Right lobe of liver (tissue), 6 donors: ENCODE measurements at regions not wholly inside any gene's neighbourhood (a gene's known extent, or its start where the extent isn't known, plus 50 kb on each side); places are given as distances from the start of the nearest gene placed in this dataset.

Source experiments
- ATAC-seq, 4 donors: fragments of 200-7000 bp; cut with Tn5 transposase; one replicate each; pipeline ENCODE4 v1.9.1; 2020; ENCODE audit warnings: mild to moderate bottlenecking in 4 of 4, moderate library complexity in 4 of 4
- DNase-seq, 3 donors: peaks; one replicate each; pipeline ENCODE4 v3.0.0-alpha.2; 2020
- H3K27ac ChIP-seq, 3 donors: fragments of 200-600 bp; one replicate each; pipeline ENCODE4 v1.8.0; 2022
- H3K27me3 ChIP-seq, 2 donors: fragments of 200-600 bp; one replicate each; pipeline ENCODE4 v1.8.0; 2022
- H3K36me3 ChIP-seq, 4 donors: fragments of 200-600 bp; sonication (generic) in 1 of 4; one replicate each; pipeline versions ENCODE4 v1.5.1 to v1.8.0; 2017 to 2022; ENCODE audit warnings: control low read depth in 1 of 4
- H3K4me1 ChIP-seq, 4 donors: fragments of 200-600 bp; sonication (generic) in 1 of 4; one replicate each; pipeline versions ENCODE4 v1.5.1 to v1.8.0; 2017 to 2022; ENCODE audit warnings: control low read depth in 1 of 4
- H3K4me3 ChIP-seq, 3 donors: fragments of 200-600 bp; one replicate each; pipeline ENCODE4 v1.8.0; 2022
- H3K9me3 ChIP-seq, 4 donors: fragments of 200-600 bp; sonication (generic) in 1 of 4; one replicate each; pipeline versions ENCODE4 v1.5.1 to v1.8.0; 2017 to 2022; ENCODE audit warnings: control low read depth in 1 of 4
- CTCF ChIP-seq, 4 donors: fragments of 200-600 bp in 3 of 4; fragments of 450-650 bp in 1 of 4; IDR thresholded peaks; one replicate each; pipeline versions ENCODE4 v1.5.1 to v1.8.0; 2016 to 2022; ENCODE audit warnings: antibody characterized with exemption in 4 of 4, mild to moderate bottlenecking in 2 of 4
- POLR2A ChIP-seq: fragments of 450-650 bp; IDR thresholded peaks from one replicate; pipeline ENCODE4 v1.6.1; 2017; ENCODE audit warnings: antibody characterized with exemption, mild to moderate bottlenecking
- WGBS: methylation state at CpG from one replicate; pipeline ENCODE4 v1.1.6; 2018; ENCODE audit warnings: low coverage, low lambda C conversion rate; ENCODE audit not compliant: insufficient coverage; ENCODE audit errors: missing lambda C conversion rate; 5-methylcytosine and 5-hydroxymethylcytosine counted together
- intact Hi-C, 2 donors: fragments of 100-400 bp; cut with DNase I; formaldehyde crosslinking; loops; one replicate each; pipeline versions ENCODE4 v1.11.2 to v1.14.1; 2022
- donor health status: DM: no; HTN: yes; CAD: no.
- donor health status: DM: no; HTN: no; CAD: no.
- donor health status: DM: no; HTN: no; CAD: no.
- donor health status: DM: no; HTN: yes; CAD: no.
- donor health status: DM: no; HTN: yes; CAD: no.

GRCh38 chr1:73662526-73662925 is 535.5 kb downstream of the LRRIQ3 start:
- no peaks in the 10 kb centered on the region for H3K9me3 ChIP-seq
- no peak for ATAC-seq
- 40% methylated on average over 1 of the region's 2 CpGs for WGBS

GRCh38 chr1:73659136-73659535 is 538.8 kb downstream of the LRRIQ3 start:
- WGBS = 29% methylated on average over 2 of the region's 2 CpGs
- Histone ChIP-seq H3K9me3 (no peaks in the 10 kb centered on the region), H3K27ac (no peak overlapping the region), H3K27me3 (no peaks in the 10 kb centered on the region), H3K4me1 (no peaks in the 10 kb centered on the region), H3K36me3 (no peaks in the 10 kb centered on the region), H3K4me3 (no peak overlapping the region)
- ATAC-seq (no peak), DNase-seq (no peak)
- TF ChIP-seq POLR2A (no peak), CTCF (IDR thresholded peaks at IDR 0.05) (no peak)
- intact Hi-C loops = no loop called here

More at GRCh38 chr1:73662526-73662925, 535.5 kb downstream of the LRRIQ3 start:
- DNase-seq = no peak
- no peaks in the 10 kb centered on the region for H3K36me3 ChIP-seq
- H3K4me1 ChIP-seq = no peaks in the 10 kb centered on the region
- H3K27me3 ChIP-seq = no peaks in the 10 kb centered on the region
- TF ChIP-seq CTCF (IDR thresholded peaks at IDR 0.05) = no peak
- no peak for TF ChIP-seq POLR2A
- intact Hi-C loops = no loop called here
- no peak overlapping the region for H3K27ac ChIP-seq
- no peak overlapping the region for H3K4me3 ChIP-seq

- Histone ChIP-seq H3K27ac (no peak overlapping the region), H3K4me3 (no peak overlapping the region), H3K36me3 (no peaks in the 10 kb centered on the region), H3K27me3 (no peaks in the 10 kb centered on the region), H3K4me1 (no peaks in the 10 kb centered on the region), H3K9me3 (no peaks in the 10 kb centered on the region)
- TF ChIP-seq CTCF (IDR thresholded peaks at IDR 0.05) (no peak), POLR2A (no peak)
- intact Hi-C loops = no loop called here
- DNase-seq (no peak), ATAC-seq (no peak)
Observed at GRCh38 chr1:73654714-73655113, 543.3 kb downstream of the LRRIQ3 start.

DNA sequence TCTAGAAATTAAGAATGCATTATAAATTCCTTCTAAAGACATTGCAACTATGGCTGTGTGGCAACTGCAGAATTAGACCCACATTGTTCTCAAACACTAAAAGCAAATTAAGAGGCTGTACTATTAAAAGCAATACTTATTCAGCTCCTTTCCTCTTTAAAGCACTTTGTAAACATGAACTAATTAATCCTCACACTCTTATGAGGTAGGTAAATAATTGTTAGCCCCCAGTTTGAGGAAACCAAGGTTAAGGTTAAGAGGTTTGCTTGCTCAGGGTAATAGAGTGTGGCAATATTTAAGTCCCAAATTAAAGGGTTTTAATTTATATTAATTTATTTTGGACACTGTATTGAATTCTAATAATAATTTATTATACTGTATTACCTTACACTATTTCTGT is 553.8 kb downstream of the LRRIQ3 start:
- no peak for ATAC-seq
- intact Hi-C loops = no loop called here
- H3K27me3 ChIP-seq = no peaks in the 10 kb centered on the region

More for the DNA sequence above, 553.8 kb downstream of the LRRIQ3 start:
- no peak for DNase-seq
- H3K4me1 ChIP-seq = no peaks in the 10 kb centered on the region
- no peaks in the 10 kb centered on the region for H3K36me3 ChIP-seq
- no peak overlapping the region for H3K27ac ChIP-seq
- no peak overlapping the region for H3K4me3 ChIP-seq
- TF ChIP-seq POLR2A (no peak), CTCF (IDR thresholded peaks at IDR 0.05) (no peak)
- H3K9me3 ChIP-seq = no peaks in the 10 kb centered on the region
